Mesendoderm (in vitro differentiated cells): ENCODE measurements at regions not wholly inside any gene's neighbourhood (a gene's known extent, or its start where the extent isn't known, plus 50 kb on each side); places are given as distances from the start of the nearest gene placed in this dataset.

Experiments used
- DNase-seq: peaks from one replicate; pipeline ENCODE4 v3.0.0; 2013
- H2AK5ac ChIP-seq: 2 replicates; pipeline ENCODE4 v1.6.1; 2013; ENCODE audit warnings: low read length, inconsistent platforms
- H2BK120ac ChIP-seq: 2 replicates; pipeline ENCODE4 v1.6.1; 2013; ENCODE audit warnings: low read depth, mild to moderate bottlenecking, low read length, moderate library complexity, mixed read lengths
- H2BK15ac ChIP-seq: replicated peaks from 2 replicates; pipeline ENCODE4 v1.6.1; 2013; ENCODE audit warnings: low read depth, mild to moderate bottlenecking, moderate library complexity
- H2BK5ac ChIP-seq: 2 replicates; pipeline ENCODE4 v1.6.1; 2013; ENCODE audit warnings: low read length, inconsistent platforms
- H3K18ac ChIP-seq: 2 replicates; pipeline ENCODE4 v1.6.1; 2013; ENCODE audit warnings: mild to moderate bottlenecking, low read length, mixed read lengths
- H3K23ac ChIP-seq: one replicate; pipeline ENCODE4 v1.6.1; 2013; ENCODE audit warnings: low read length
- H3K27ac ChIP-seq: 2 replicates; pipeline ENCODE4 v1.5.1; 2013; ENCODE audit warnings: low read depth, mild to moderate bottlenecking, inconsistent platforms, low read length, moderate library complexity
- H3K27me3 ChIP-seq: 2 replicates; pipeline ENCODE4 v1.6.1; 2013; ENCODE audit warnings: low read length, control low read depth, mild to moderate bottlenecking, inconsistent platforms; ENCODE audit not compliant: insufficient read depth, poor library complexity
- H3K36me3 ChIP-seq: 2 replicates; pipeline ENCODE4 v1.6.1; 2013; ENCODE audit warnings: low read length, inconsistent platforms; ENCODE audit not compliant: control insufficient read depth, insufficient read depth
- H3K4ac ChIP-seq: one replicate; pipeline ENCODE4 v1.6.1; 2013; ENCODE audit warnings: low read depth, mild to moderate bottlenecking, low read length, moderate library complexity
- H3K4me1 ChIP-seq: 2 replicates; pipeline ENCODE4 v1.6.1; 2013; ENCODE audit warnings: low read depth, low read length, inconsistent platforms; ENCODE audit not compliant: control insufficient read depth
- H3K4me2 ChIP-seq: 2 replicates; pipeline ENCODE4 v1.6.1; 2013; ENCODE audit warnings: low read length
- H3K4me3 ChIP-seq: 2 replicates; pipeline ENCODE4 v1.5.1; 2013; ENCODE audit warnings: mild to moderate bottlenecking, low read length
- H3K56ac ChIP-seq: one replicate; pipeline ENCODE4 v1.6.1; 2013; ENCODE audit warnings: low read length
- H3K79me1 ChIP-seq: 2 replicates; pipeline ENCODE4 v1.6.1; 2013; ENCODE audit warnings: low read length, inconsistent platforms
- H3K79me2 ChIP-seq: 2 replicates; pipeline ENCODE4 v1.6.1; 2013; ENCODE audit warnings: mild to moderate bottlenecking, low read length; ENCODE audit not compliant: control insufficient read depth, insufficient read depth
- H3K9ac ChIP-seq: 2 replicates; pipeline ENCODE4 v1.6.1; 2013; ENCODE audit warnings: low read length, inconsistent platforms
- H4K5ac ChIP-seq: one replicate; pipeline ENCODE4 v1.6.1; 2013; ENCODE audit warnings: low read length
- H4K8ac ChIP-seq: one replicate; pipeline ENCODE4 v1.6.1; 2013; ENCODE audit warnings: low read depth, mild to moderate bottlenecking, control low read depth, low read length, moderate library complexity
- WGBS: extraction: QIAGEN DNeasy Blood & Tissue Kit; methylation state at CpG from one replicate; pipeline ENCODE4 v1.1.7; 2013; ENCODE audit warnings: low lambda C conversion rate, missing lambda C conversion rate; ENCODE audit not compliant: insufficient coverage; ENCODE audit errors: extremely low coverage; 5-methylcytosine and 5-hydroxymethylcytosine counted together

DNA sequence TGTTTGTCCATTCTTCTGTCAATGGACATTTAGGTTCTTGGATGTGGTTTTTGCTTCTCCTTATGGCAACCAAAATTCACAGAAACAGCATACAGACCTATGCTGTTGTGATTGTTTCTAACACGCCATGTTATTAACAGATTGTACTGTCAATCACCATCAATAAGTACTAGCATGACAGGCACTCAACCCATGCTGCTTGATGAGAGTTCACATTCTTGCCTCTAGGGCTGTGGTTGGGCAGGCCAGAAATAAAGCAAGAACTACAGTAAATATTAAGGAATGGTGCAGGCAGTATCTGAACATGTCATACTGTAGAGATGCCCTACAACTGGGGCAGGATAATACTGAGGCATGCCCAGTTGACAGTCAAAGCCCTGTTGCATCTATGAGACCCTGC is 171.2 kb upstream of the ZFHX3 start:
- Histone ChIP-seq H2AK5ac (no peak overlapping the region), H3K27me3 (no peaks in the 10 kb centered on the region), H4K8ac (no peak overlapping the region), H3K4me3 (no peak overlapping the region), H3K4me1 (no peaks in the 10 kb centered on the region), H2BK15ac (no peak overlapping the region), H2BK120ac (no peak overlapping the region), H3K56ac (no peak overlapping the region), H3K4me2 (no peak overlapping the region), H3K79me2 (no peaks in the 10 kb centered on the region), H3K23ac (no peak overlapping the region), H3K27ac (no peak overlapping the region), H3K36me3 (no peaks in the 10 kb centered on the region), H3K79me1 (no peaks in the 10 kb centered on the region), H2BK5ac (no peak overlapping the region), H3K9ac (no peak overlapping the region), H3K18ac (no peak overlapping the region), H4K5ac (no peak overlapping the region), H3K4ac (no peak overlapping the region)
- DNase-seq = no peak
- no CpG with 5 or more reads among the region's 1 CpG for WGBS

- no peak overlapping the region for H3K23ac ChIP-seq
- H3K4me1 ChIP-seq = no peaks in the 10 kb centered on the region
- no peak for DNase-seq
- no CpG with 5 or more reads among the region's 3 CpGs for WGBS
- no peak overlapping the region for H3K4me2 ChIP-seq
- no peak overlapping the region for H2BK5ac ChIP-seq
- no peak overlapping the region for H4K8ac ChIP-seq
- H3K79me2 ChIP-seq = no peaks in the 10 kb centered on the region
- no peak overlapping the region for H3K56ac ChIP-seq
- H3K4me3 ChIP-seq = no peak overlapping the region
- H3K79me1 ChIP-seq = no peaks in the 10 kb centered on the region
- H4K5ac ChIP-seq = no peak overlapping the region
- H3K18ac ChIP-seq = no peak overlapping the region
- no peak overlapping the region for H2BK15ac ChIP-seq
- no peak overlapping the region for H3K4ac ChIP-seq
- no peak overlapping the region for H3K9ac ChIP-seq
- no peaks in the 10 kb centered on the region for H3K27me3 ChIP-seq
- H3K27ac ChIP-seq = no peak overlapping the region
- no peaks in the 10 kb centered on the region for H3K36me3 ChIP-seq
- H2BK120ac ChIP-seq = no peak overlapping the region
- H2AK5ac ChIP-seq = no peak overlapping the region
Measured at GRCh38 chr16:73217654-73218053, 169.7 kb upstream of the ZFHX3 start.

- Histone ChIP-seq H3K56ac (no peak overlapping the region), H3K23ac (no peak overlapping the region), H4K5ac (no peak overlapping the region), H3K4ac (no peak overlapping the region), H3K18ac (no peak overlapping the region), H2AK5ac (no peak overlapping the region), H3K79me1 (no peaks in the 10 kb centered on the region), H2BK15ac (no peak overlapping the region), H2BK5ac (no peak overlapping the region), H3K4me1 (no peaks in the 10 kb centered on the region), H3K36me3 (no peaks in the 10 kb centered on the region), H3K79me2 (no peaks in the 10 kb centered on the region), H3K4me3 (no peak overlapping the region), H2BK120ac (no peak overlapping the region), H4K8ac (no peak overlapping the region), H3K4me2 (no peak overlapping the region), H3K9ac (no peak overlapping the region), H3K27ac (no peak overlapping the region), H3K27me3 (no peaks in the 10 kb centered on the region)
- no peak for DNase-seq
- no CpG with 5 or more reads among the region's 8 CpGs for WGBS
Measured at GRCh38 chr16:73216932-73217331, 169.0 kb upstream of the ZFHX3 start.

GRCh38 chr16:73215678-73216377 is 167.9 kb upstream of the ZFHX3 start:
- H3K18ac ChIP-seq = no peak overlapping the region
- no peak overlapping the region for H4K5ac ChIP-seq
- no peak overlapping the region for H3K4ac ChIP-seq
- H3K9ac ChIP-seq = no peak overlapping the region
- H3K79me1 ChIP-seq = no peaks in the 10 kb centered on the region
- H3K4me1 ChIP-seq = no peaks in the 10 kb centered on the region
- no peak overlapping the region for H3K23ac ChIP-seq
- no peak overlapping the region for H4K8ac ChIP-seq
- H3K79me2 ChIP-seq = no peaks in the 10 kb centered on the region
- no peak for DNase-seq
- H3K4me2 ChIP-seq = no peak overlapping the region
- no peak overlapping the region for H2BK5ac ChIP-seq
- no peak overlapping the region for H3K27ac ChIP-seq
- no peak overlapping the region for H2BK15ac ChIP-seq
- H3K36me3 ChIP-seq = no peaks in the 10 kb centered on the region
- no peak overlapping the region for H2AK5ac ChIP-seq
- no CpG with 5 or more reads among the region's 5 CpGs for WGBS
- H2BK120ac ChIP-seq = no peak overlapping the region
- no peaks in the 10 kb centered on the region for H3K27me3 ChIP-seq
- no peak overlapping the region for H3K56ac ChIP-seq
- no peak overlapping the region for H3K4me3 ChIP-seq

DNA sequence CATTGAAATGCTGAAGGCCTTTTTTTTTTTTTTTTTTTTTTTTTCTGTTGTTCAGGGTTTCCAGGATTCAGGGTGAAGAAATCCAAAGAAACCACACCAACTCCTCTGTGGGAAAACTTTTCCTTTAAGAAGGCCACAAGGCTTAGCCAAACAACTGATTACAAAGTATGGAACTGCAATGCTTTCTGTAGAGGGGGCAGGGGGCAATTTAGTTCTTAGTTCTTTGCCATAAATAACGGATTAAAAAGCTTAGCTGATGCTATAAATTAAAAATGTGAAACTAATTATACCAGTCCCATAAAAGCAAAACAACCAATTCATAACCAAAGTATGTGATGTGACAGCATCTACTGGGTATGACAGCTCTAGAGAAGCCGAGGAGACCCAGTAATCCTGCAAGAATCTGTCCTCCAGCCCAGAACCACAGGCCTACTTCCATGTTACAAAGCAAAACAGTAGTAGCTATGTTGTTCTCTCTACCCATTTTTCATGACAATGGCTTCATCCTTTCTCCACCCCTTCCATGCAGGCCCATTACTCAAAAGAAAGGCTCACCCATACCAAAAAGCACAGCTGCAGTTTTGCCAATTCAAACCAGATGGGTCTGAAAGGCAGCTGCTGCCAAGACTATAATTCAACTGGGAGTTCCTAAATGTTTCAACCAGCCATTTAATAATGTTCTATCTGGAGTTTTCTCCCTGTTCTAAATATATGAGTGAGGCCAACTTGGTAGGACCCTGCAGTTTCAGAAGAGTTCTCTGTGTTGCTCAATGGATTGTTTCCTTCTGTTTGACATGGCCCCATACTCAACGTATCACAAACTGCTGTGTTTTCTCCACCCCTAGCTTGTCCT is 167.1 kb upstream of the ZFHX3 start:
- Histone ChIP-seq H3K79me2 (no peaks in the 10 kb centered on the region), H3K4me2 (no peak overlapping the region), H3K4ac (no peak overlapping the region), H3K4me1 (no peaks in the 10 kb centered on the region), H3K27me3 (no peaks in the 10 kb centered on the region), H3K9ac (no peak overlapping the region), H3K4me3 (no peak overlapping the region), H2BK120ac (no peak overlapping the region), H4K8ac (no peak overlapping the region), H3K79me1 (no peaks in the 10 kb centered on the region), H3K23ac (no peak overlapping the region), H2BK5ac (no peak overlapping the region), H2BK15ac (no peak overlapping the region), H3K27ac (no peak overlapping the region), H4K5ac (no peak overlapping the region), H2AK5ac (no peak overlapping the region), H3K18ac (no peak overlapping the region), H3K56ac (no peak overlapping the region), H3K36me3 (no peaks in the 10 kb centered on the region)
- WGBS = no CpG with 5 or more reads among the region's 3 CpGs
- no peak for DNase-seq
